ENCODE measurements at regions not wholly inside any gene's neighbourhood (a gene's known extent, or its start where the extent isn't known, plus 50 kb on each side); places are given as distances from the start of the nearest gene placed in this dataset.

DNA sequence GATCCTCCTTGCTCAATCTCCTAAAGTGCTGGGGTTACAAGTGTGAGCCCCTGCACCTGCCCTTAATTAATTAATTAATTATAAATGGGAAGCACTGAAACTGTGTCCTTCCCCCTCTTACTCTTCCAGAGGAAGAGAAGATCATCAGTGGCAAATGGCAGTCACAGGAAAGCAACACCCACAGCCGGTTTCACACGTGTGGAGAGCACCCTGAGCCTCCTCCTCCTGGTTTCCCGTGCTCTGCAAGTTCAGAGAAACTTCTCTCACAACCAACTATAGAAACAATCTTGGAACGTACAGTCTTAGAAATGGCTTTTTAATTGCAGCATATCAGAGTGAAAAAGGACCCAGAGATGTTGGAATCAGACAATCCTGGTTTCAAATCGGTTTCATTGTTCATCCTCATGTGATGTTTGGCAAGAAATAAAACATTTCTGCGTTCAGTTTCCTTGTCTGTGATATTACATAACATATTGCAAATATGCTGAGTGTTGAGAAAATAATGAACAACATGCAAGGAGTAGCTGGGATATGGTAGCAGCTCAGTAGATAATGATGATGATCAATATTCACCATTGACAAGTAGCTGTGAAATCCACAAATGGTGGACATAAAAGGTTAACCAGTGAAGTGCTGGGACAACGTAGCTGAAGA, 141.0 kb upstream of the KCTD1 start:
- Histone ChIP-seq H3K27me3 (no peaks in the 10 kb centered on the region), H3K36me3 (no peaks in the 10 kb centered on the region), H3K27ac (no peak overlapping the region), H3K4me3 (no peak overlapping the region), H3K9me3 (no peaks in the 10 kb centered on the region), H3K4me1 (peaks cover 5% of the 10 kb centered on the region)
- DNase-seq (no peak), ATAC-seq (peak; percentile 30)
- intact Hi-C loops (cut with DNase I), result no loop called here
- TF ChIP-seq, protein P1, sequence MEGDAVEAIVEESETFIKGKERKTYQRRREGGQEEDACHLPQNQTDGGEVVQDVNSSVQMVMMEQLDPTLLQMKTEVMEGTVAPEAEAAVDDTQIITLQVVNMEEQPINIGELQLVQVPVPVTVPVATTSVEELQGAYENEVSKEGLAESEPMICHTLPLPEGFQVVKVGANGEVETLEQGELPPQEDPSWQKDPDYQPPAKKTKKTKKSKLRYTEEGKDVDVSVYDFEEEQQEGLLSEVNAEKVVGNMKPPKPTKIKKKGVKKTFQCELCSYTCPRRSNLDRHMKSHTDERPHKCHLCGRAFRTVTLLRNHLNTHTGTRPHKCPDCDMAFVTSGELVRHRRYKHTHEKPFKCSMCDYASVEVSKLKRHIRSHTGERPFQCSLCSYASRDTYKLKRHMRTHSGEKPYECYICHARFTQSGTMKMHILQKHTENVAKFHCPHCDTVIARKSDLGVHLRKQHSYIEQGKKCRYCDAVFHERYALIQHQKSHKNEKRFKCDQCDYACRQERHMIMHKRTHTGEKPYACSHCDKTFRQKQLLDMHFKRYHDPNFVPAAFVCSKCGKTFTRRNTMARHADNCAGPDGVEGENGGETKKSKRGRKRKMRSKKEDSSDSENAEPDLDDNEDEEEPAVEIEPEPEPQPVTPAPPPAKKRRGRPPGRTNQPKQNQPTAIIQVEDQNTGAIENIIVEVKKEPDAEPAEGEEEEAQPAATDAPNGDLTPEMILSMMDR (IDR thresholded peaks at IDR 0.05), result no peak

DNA sequence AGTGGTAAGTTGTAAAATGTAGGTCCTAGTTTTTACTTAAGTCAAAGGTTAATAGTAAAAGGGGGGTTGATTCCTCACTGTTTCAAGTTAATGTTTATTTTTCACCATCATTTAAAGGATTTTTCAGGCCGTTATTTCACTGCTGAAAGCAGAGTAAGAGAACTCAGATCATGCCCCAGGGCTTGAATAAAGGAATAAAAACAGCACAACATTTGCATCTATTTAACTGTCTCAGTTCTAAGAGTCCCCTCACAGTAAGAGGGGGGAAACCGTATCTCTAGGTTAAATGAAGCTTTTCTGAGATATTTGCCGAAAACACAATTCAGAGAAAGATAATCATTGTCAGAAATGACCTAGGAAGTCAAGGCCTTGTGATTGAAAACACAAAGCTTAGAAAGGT, 138.2 kb upstream of the KCTD1 start:
- no peak overlapping the region for H3K27ac ChIP-seq
- no peaks in the 10 kb centered on the region for H3K9me3 ChIP-seq
- H3K4me1 ChIP-seq, result peaks cover 5% of the 10 kb centered on the region
- DNase-seq (no peak), ATAC-seq (no peak)
- H3K36me3 ChIP-seq, result no peaks in the 10 kb centered on the region
- TF ChIP-seq, protein P1 (IDR thresholded peaks at IDR 0.05), result no peak
- H3K4me3 ChIP-seq, result no peak overlapping the region
- intact Hi-C loops (cut with DNase I), result no loop called here
- no peaks in the 10 kb centered on the region for H3K27me3 ChIP-seq

DNA sequence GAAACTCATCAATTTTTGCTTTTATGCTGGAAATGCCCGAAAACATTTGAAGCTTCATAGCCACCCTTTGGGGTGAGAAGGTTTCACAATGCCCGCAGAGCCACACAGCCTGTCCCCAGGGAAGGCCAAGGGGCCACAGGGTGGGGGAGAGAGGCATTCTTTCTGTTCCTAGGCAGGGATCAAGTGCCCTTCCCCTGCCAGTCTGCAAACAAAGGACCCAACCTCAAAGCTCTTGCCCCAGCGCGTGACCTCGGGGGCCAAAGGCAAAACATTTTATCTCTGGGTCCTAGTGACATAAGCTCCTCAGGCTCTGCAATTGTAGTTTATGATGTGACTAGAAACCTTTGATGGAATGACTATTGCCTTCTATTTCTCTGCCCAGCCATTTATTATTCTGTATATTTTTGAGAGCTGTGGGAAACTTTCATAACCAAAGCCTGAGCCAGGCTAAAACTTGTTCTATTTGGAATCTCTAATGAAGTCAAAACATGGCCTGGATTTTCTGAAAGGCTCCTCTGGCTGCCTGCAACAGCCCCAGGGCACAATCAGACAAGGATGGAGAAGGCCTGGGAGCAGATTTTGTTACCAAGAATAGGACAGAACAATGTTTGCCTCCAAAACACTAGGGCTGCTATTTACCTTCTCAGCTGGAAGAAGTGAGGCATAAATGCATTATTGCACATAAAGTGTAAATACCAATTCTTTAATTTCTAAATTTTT, 137.2 kb upstream of the KCTD1 start:
- TF ChIP-seq, protein P1 (IDR thresholded peaks at IDR 0.05), result no peak
- peak; percentile 68 for ATAC-seq
- DNase-seq, result no peak
- Histone ChIP-seq H3K4me3 (no peak overlapping the region), H3K27me3 (no peaks in the 10 kb centered on the region), H3K36me3 (no peaks in the 10 kb centered on the region), H3K4me1 (peaks cover 5% of the 10 kb centered on the region), H3K27ac (no peak overlapping the region), H3K9me3 (no peaks in the 10 kb centered on the region)
- intact Hi-C loops (cut with DNase I), result no loop called here

DNA sequence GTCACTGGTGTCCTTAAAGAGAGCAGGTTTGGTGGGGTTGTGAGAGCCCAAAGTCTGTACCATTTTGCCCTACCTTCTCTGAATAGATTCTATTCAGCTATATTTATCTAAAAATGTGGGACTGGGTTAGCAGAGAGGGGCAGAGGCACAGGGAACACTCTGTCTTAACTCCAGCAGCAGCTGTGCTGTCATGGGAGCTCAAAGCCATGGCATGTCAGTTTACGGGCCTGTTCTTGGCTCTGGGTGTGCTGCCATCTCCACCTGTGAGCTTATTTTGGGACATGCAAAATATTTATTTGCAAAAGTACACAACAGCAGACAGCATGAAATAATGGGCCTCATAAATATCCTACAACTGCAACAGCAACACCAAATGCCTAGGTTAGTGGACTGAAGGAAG, 129.6 kb upstream of the KCTD1 start:
- intact Hi-C loops (cut with DNase I), result no loop called here
- no peaks in the 10 kb centered on the region for H3K36me3 ChIP-seq
- DNase-seq (no peak), ATAC-seq (no peak)
- no peaks in the 10 kb centered on the region for H3K4me1 ChIP-seq
- no peak overlapping the region for H3K4me3 ChIP-seq
- H3K9me3 ChIP-seq, result no peaks in the 10 kb centered on the region
- H3K27ac ChIP-seq, result no peak overlapping the region
- H3K27me3 ChIP-seq, result no peaks in the 10 kb centered on the region
- TF ChIP-seq, protein P1 (IDR thresholded peaks at IDR 0.05), result no peak

DNA sequence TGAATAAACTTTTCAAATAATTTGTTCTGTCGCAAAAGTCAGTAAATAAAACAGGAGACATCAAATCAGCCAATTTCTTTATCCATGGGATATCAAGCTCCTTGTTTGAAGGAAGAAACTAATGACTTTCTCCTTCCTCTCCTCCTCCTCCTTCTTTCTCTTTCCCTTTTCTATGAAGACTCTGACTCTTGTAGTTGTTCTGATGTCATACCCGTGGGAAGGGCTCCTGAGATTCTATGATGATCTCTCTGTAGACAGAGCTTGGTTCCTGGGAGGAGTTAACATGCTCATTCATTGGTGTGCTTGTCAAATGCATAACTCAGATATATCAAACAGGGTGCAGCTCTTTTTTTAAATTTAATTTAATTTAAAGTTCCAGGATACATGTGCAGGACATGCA, 118.7 kb upstream of the KCTD1 start:
- no peak overlapping the region for H3K4me3 ChIP-seq
- intact Hi-C loops (cut with DNase I), result no loop called here

More for the DNA sequence above, 118.7 kb upstream of the KCTD1 start:
- H3K27ac ChIP-seq, result no peak overlapping the region
- H3K36me3 ChIP-seq, result no peaks in the 10 kb centered on the region
- ATAC-seq (no peak), DNase-seq (no peak)
- TF ChIP-seq, protein P1 (IDR thresholded peaks at IDR 0.05), result no peak
- no peaks in the 10 kb centered on the region for H3K27me3 ChIP-seq
- H3K4me1 ChIP-seq, result no peaks in the 10 kb centered on the region
- H3K9me3 ChIP-seq, result no peaks in the 10 kb centered on the region

All from upper lobe of right lung (tissue), 1 donor.